ENCODE measurements at regions not wholly inside any gene's neighbourhood (a gene's known extent, or its start where the extent isn't known, plus 50 kb on each side); places are given as distances from the start of the nearest gene placed in this dataset.
A peak's percentile ranks its signal among the peaks of the same experiment; 100 is the strongest.

DNA sequence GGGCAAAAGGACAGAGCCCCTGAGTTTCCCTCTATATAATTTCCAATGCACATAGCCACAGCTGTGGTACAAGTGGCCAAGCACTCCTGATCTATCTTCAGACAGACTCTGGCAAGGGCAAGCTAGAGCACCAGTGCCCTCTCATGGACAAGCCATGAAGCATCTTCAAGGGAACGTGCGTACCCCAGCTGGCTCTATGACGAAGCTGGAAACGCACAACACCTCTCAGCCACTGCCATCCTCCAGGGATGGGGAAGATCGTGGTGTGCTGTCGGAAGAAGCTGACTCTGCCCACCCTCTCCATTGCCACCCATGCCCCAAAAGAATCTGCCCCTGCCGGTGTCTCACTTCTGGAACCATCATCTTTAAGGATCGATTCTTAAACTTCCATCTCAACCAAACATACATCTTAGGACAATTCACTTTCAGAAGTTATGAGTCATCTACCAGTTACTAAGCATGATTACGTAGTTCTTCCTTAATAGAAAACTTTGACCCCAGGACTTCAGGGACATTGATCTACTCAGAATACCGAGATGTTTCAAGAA lies 482.9 kb downstream of the AGTPBP1 start:
- Histone ChIP-seq H3K27me3 (ENCODE audit: control insufficient read depth, insufficient read depth, low read length) (no peaks in the 10 kb centered on the region), H3K4me3 (ENCODE audit: low read depth, low read length) (no peak overlapping the region), H3K36me3 (ENCODE audit: control insufficient read depth, insufficient read depth, low read length) (no peaks in the 10 kb centered on the region), H3K4me1 (ENCODE audit: control insufficient read depth, insufficient read depth, low read length, poor library complexity, severe bottlenecking) (no peaks in the 10 kb centered on the region), H3K9me3 (ENCODE audit: control insufficient read depth in 2 of 2, low read length in 2 of 2) (no peaks in the 10 kb centered on the region), H3K27ac (ENCODE audit: insufficient read depth, low read length, poor library complexity, severe bottlenecking) (no peak overlapping the region)
- no peak overlapping the region for H3K27ac Mint-ChIP-seq
- H3K4me1 Mint-ChIP-seq: no peaks in the 10 kb centered on the region
- no peak overlapping the region for H3K4me3 Mint-ChIP-seq
- H3K27me3 Mint-ChIP-seq: no peaks in the 10 kb centered on the region
- peaks cover 0 to 4% (median 2%) of the 10 kb centered on the region in 7 donors for H3K9me3 Mint-ChIP-seq
- ATAC-seq (ENCODE audit: low read depth in 2 of 2) (no peak), DNase-seq (peak in 1 of 3 donors; percentile 4)
- no peaks in the 10 kb centered on the region for H3K36me3 Mint-ChIP-seq

DNA sequence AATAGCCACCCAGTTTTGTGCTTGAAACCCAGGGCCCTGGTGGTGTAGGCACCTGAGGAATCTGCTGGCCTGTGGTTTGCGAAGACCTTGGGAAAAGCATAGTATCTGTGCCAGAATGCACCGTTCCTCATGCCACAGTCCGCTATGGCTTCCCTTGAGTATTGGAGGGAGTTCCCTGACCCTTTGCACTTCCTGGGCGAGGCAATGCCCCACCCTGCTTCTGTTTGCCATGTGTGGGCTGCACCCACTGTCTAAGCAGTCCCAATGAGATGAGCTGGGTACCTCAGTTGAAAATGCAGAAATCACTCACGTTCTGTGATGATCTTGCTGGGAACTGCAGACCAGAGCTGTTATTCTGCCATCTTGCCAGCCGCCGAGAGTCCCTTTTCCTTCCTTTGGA lies 483.5 kb downstream of the AGTPBP1 start:
- Mint-ChIP-seq H3K36me3 (no peaks in the 10 kb centered on the region), H3K9me3 (peaks cover 0 to 4% (median 2%) of the 10 kb centered on the region in 7 donors), H3K27ac (peak overlapping the region in 1 of 3 donors; percentile 56), H3K4me3 (no peak overlapping the region), H3K4me1 (no peaks in the 10 kb centered on the region), H3K27me3 (no peaks in the 10 kb centered on the region)
- Histone ChIP-seq H3K27ac (ENCODE audit: insufficient read depth, low read length, poor library complexity, severe bottlenecking) (no peak overlapping the region), H3K36me3 (ENCODE audit: control insufficient read depth, insufficient read depth, low read length) (no peaks in the 10 kb centered on the region), H3K4me3 (ENCODE audit: low read depth, low read length) (no peak overlapping the region), H3K9me3 (ENCODE audit: control insufficient read depth in 2 of 2, low read length in 2 of 2) (no peaks in the 10 kb centered on the region), H3K4me1 (ENCODE audit: control insufficient read depth, insufficient read depth, low read length, poor library complexity, severe bottlenecking) (no peaks in the 10 kb centered on the region), H3K27me3 (ENCODE audit: control insufficient read depth, insufficient read depth, low read length) (no peaks in the 10 kb centered on the region)
- no peak for DNase-seq
- no peak for ATAC-seq (ENCODE audit: low read depth in 2 of 2)

GRCh38 chr9:85249313-85249621 lies 492.5 kb downstream of the AGTPBP1 start:
- no peak for DNase-seq
- Histone ChIP-seq H3K4me1 (ENCODE audit: control insufficient read depth, insufficient read depth, low read length, poor library complexity, severe bottlenecking) (no peaks in the 10 kb centered on the region), H3K4me3 (ENCODE audit: low read depth, low read length) (no peak overlapping the region), H3K27ac (ENCODE audit: insufficient read depth, low read length, poor library complexity, severe bottlenecking) (no peak overlapping the region), H3K36me3 (ENCODE audit: control insufficient read depth, insufficient read depth, low read length) (no peaks in the 10 kb centered on the region), H3K27me3 (ENCODE audit: control insufficient read depth, insufficient read depth, low read length) (no peaks in the 10 kb centered on the region), H3K9me3 (ENCODE audit: control insufficient read depth in 2 of 2, low read length in 2 of 2) (no peaks in the 10 kb centered on the region)
- Mint-ChIP-seq H3K27ac (no peak overlapping the region), H3K4me1 (no peaks in the 10 kb centered on the region), H3K4me3 (no peak overlapping the region), H3K36me3 (no peaks in the 10 kb centered on the region), H3K27me3 (no peaks in the 10 kb centered on the region), H3K9me3 (peaks cover 0 to 5% (median 0%) of the 10 kb centered on the region in 7 donors)
- no peak for ATAC-seq (ENCODE audit: low read depth in 2 of 2)

DNA sequence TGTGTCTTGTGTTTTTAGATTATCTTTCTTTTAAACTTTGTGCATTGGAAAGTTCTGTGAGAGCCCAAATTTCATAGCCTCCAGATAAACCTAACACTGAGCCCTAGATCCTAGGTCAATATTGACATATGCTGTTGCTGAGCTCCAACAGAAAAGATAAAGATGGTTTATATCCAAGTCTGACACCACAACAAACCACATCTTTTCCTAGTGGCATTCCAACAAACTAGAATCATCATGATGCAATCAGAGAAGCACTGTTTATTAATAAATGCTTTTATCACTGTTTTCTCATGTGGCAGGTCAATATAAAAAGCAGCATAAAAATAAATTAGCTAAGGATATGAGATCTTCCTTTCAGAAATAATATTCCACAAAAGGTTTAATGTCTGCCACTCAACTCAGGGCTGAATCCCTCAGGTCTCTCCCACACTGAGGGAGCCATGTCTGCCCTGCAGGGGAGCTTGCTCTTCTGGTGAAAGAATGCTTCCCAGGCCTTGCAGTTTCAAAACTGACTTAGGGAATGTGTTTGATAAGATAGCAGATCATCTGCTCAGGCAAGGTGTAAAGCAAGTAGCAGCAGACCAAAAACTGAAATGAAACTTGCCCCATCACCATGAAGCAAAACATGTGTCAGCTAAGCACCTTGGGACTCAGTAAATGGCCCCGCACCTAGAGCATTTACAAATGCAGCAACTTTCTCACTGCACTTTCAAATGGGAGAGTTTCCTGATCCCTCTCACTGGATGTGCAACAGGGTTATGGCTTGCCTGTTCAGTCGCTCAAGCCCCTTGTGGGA lies 493.0 kb downstream of the AGTPBP1 start:
- Mint-ChIP-seq H3K4me1 (no peaks in the 10 kb centered on the region), H3K4me3 (no peak overlapping the region), H3K27ac (no peak overlapping the region), H3K27me3 (no peaks in the 10 kb centered on the region), H3K36me3 (no peaks in the 10 kb centered on the region), H3K9me3 (peaks cover 0 to 5% (median 0%) of the 10 kb centered on the region in 7 donors)
- Histone ChIP-seq H3K36me3 (ENCODE audit: control insufficient read depth, insufficient read depth, low read length) (no peaks in the 10 kb centered on the region), H3K4me3 (ENCODE audit: low read depth, low read length) (no peak overlapping the region), H3K4me1 (ENCODE audit: control insufficient read depth, insufficient read depth, low read length, poor library complexity, severe bottlenecking) (no peaks in the 10 kb centered on the region), H3K27me3 (ENCODE audit: control insufficient read depth, insufficient read depth, low read length) (no peaks in the 10 kb centered on the region), H3K9me3 (ENCODE audit: control insufficient read depth in 2 of 2, low read length in 2 of 2) (no peaks in the 10 kb centered on the region), H3K27ac (ENCODE audit: insufficient read depth, low read length, poor library complexity, severe bottlenecking) (no peak overlapping the region)
- no peak for DNase-seq
- no peak for ATAC-seq (ENCODE audit: low read depth in 2 of 2)

GRCh38 chr9:85246541-85246940 lies 495.2 kb downstream of the AGTPBP1 start:
- peaks cover 0 to 3% (median 0%) of the 10 kb centered on the region in 7 donors for H3K9me3 Mint-ChIP-seq
- H3K4me3 ChIP-seq (ENCODE audit: low read depth, low read length): no peak overlapping the region
- no peaks in the 10 kb centered on the region for H3K4me1 ChIP-seq (ENCODE audit: control insufficient read depth, insufficient read depth, low read length, poor library complexity, severe bottlenecking)
- ATAC-seq (ENCODE audit: low read depth in 2 of 2) (no peak), DNase-seq (no peak)
- no peaks in the 10 kb centered on the region for H3K4me1 Mint-ChIP-seq
- H3K27me3 ChIP-seq (ENCODE audit: control insufficient read depth, insufficient read depth, low read length): no peaks in the 10 kb centered on the region
- H3K27me3 Mint-ChIP-seq: peaks cover 5% of the 10 kb centered on the region
- H3K27ac ChIP-seq (ENCODE audit: insufficient read depth, low read length, poor library complexity, severe bottlenecking): no peak overlapping the region
- H3K27ac Mint-ChIP-seq: no peak overlapping the region
- no peaks in the 10 kb centered on the region for H3K9me3 ChIP-seq (ENCODE audit: control insufficient read depth in 2 of 2, low read length in 2 of 2)
- no peaks in the 10 kb centered on the region for H3K36me3 ChIP-seq (ENCODE audit: control insufficient read depth, insufficient read depth, low read length)
- H3K36me3 Mint-ChIP-seq: no peaks in the 10 kb centered on the region
- H3K4me3 Mint-ChIP-seq: no peak overlapping the region

DNA sequence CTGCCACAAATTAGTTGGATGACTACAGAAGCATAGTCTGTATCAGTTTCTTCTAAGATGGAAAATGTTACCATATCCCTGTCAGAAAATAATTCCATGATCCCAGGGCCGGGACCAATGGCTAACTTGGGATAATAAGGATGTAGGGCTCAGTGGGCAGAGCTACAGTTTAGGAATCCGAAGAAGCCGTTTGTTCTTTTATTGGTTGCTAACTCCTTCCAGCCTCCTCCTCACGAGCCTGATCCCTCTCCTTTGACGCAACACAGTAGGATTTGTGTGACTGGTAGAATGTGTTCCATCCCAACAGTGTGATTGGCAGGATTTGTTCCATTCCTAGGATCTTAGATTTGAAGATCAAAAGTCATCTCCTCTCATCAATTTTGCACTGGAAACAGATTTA lies 496.9 kb downstream of the AGTPBP1 start:
- DNase-seq: no peak
- Mint-ChIP-seq H3K36me3 (no peaks in the 10 kb centered on the region), H3K4me1 (no peaks in the 10 kb centered on the region), H3K27me3 (peaks cover 5% of the 10 kb centered on the region), H3K4me3 (no peak overlapping the region), H3K9me3 (peaks cover 0 to 3% (median 0%) of the 10 kb centered on the region in 7 donors), H3K27ac (no peak overlapping the region)
- no peak for ATAC-seq (ENCODE audit: low read depth in 2 of 2)
- H3K27ac ChIP-seq (ENCODE audit: insufficient read depth, low read length, poor library complexity, severe bottlenecking): no peak overlapping the region
- no peaks in the 10 kb centered on the region for H3K4me1 ChIP-seq (ENCODE audit: control insufficient read depth, insufficient read depth, low read length, poor library complexity, severe bottlenecking)
- H3K36me3 ChIP-seq (ENCODE audit: control insufficient read depth, insufficient read depth, low read length): no peaks in the 10 kb centered on the region
- no peak overlapping the region for H3K4me3 ChIP-seq (ENCODE audit: low read depth, low read length)
- no peaks in the 10 kb centered on the region for H3K9me3 ChIP-seq (ENCODE audit: control insufficient read depth in 2 of 2, low read length in 2 of 2)
- H3K27me3 ChIP-seq (ENCODE audit: control insufficient read depth, insufficient read depth, low read length): no peaks in the 10 kb centered on the region

DNA sequence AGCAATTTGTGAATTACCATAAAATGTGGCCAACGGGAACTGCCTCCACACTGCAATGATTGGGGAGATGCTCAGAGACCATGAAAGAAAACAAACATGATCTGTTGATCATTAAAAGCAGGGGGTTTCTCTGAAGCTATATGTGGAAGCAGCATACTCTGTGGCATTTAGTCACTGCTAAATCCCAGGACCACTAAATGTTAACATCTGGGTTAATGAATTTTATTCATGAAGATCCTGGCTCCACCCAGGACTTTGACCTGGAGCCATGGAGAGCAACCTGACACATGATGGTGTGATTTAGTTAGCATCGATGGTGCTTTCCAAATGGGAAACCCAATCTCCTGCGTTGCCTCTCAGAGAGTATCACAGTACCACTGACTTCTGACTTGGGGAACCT lies 497.8 kb downstream of the AGTPBP1 start:
- Histone ChIP-seq H3K27ac (ENCODE audit: insufficient read depth, low read length, poor library complexity, severe bottlenecking) (no peak overlapping the region), H3K4me3 (ENCODE audit: low read depth, low read length) (no peak overlapping the region), H3K4me1 (ENCODE audit: control insufficient read depth, insufficient read depth, low read length, poor library complexity, severe bottlenecking) (no peaks in the 10 kb centered on the region), H3K27me3 (ENCODE audit: control insufficient read depth, insufficient read depth, low read length) (no peaks in the 10 kb centered on the region), H3K9me3 (ENCODE audit: control insufficient read depth in 2 of 2, low read length in 2 of 2) (no peaks in the 10 kb centered on the region), H3K36me3 (ENCODE audit: control insufficient read depth, insufficient read depth, low read length) (no peaks in the 10 kb centered on the region)
- H3K27ac Mint-ChIP-seq: no peak overlapping the region
- peaks cover 5% of the 10 kb centered on the region for H3K27me3 Mint-ChIP-seq
- H3K4me3 Mint-ChIP-seq: no peak overlapping the region
- H3K4me1 Mint-ChIP-seq: no peaks in the 10 kb centered on the region
- DNase-seq (no peak), ATAC-seq (ENCODE audit: low read depth in 2 of 2) (no peak)
- H3K36me3 Mint-ChIP-seq: no peaks in the 10 kb centered on the region
- peaks cover 0 to 3% (median 0%) of the 10 kb centered on the region in 7 donors for H3K9me3 Mint-ChIP-seq

DNA sequence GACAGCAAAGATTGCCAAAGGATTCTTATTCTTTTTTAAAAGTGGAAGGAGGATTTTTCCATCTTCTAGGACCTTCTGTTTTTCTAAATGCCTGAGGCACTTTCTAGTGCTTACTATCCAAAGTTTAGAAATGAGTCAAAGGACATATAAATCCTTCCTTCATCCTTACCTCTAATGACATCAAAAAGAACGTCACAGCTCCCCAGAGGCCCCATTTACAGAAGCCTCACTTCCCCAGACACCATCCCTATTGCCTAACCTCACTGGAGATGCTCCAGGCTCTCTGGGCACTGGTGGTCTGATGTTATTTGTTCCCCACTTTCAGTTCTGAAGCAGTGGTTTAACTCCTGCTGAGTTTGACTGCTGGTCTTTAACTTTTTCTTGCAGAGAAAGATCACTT lies 504.3 kb downstream of the AGTPBP1 start:
- Histone ChIP-seq H3K9me3 (ENCODE audit: control insufficient read depth in 2 of 2, low read length in 2 of 2) (no peaks in the 10 kb centered on the region), H3K4me3 (ENCODE audit: low read depth, low read length) (no peak overlapping the region), H3K27me3 (ENCODE audit: control insufficient read depth, insufficient read depth, low read length) (no peaks in the 10 kb centered on the region), H3K27ac (ENCODE audit: insufficient read depth, low read length, poor library complexity, severe bottlenecking) (no peak overlapping the region), H3K36me3 (ENCODE audit: control insufficient read depth, insufficient read depth, low read length) (no peaks in the 10 kb centered on the region), H3K4me1 (ENCODE audit: control insufficient read depth, insufficient read depth, low read length, poor library complexity, severe bottlenecking) (no peaks in the 10 kb centered on the region)
- Mint-ChIP-seq H3K4me3 (no peak overlapping the region), H3K9me3 (peaks cover 0 to 4% (median 0%) of the 10 kb centered on the region in 7 donors), H3K27me3 (no peaks in the 10 kb centered on the region), H3K4me1 (no peaks in the 10 kb centered on the region), H3K36me3 (no peaks in the 10 kb centered on the region), H3K27ac (no peak overlapping the region)
- DNase-seq (no peak), ATAC-seq (ENCODE audit: low read depth in 2 of 2) (no peak)
